BLaER1 (cell line): ENCODE measurements at regions not wholly inside any gene's neighbourhood (a gene's known extent, or its start where the extent isn't known, plus 50 kb on each side); places are given as distances from the start of the nearest gene placed in this dataset.
A peak's percentile ranks its signal among the peaks of the same experiment; 100 is the strongest.

Experiments
- H3K27ac ChIP-seq: shearing (Covaris generic); formaldehyde crosslinking; 2 replicates; pipeline ENCODE4 v1.8.1; 2022
- H3K27me3 ChIP-seq: shearing (Covaris generic); formaldehyde crosslinking; 2 replicates; pipeline ENCODE4 v1.8.1; 2022
- H3K36me3 ChIP-seq: shearing (Covaris generic); formaldehyde crosslinking; 2 replicates; pipeline ENCODE4 v1.8.1; 2022
- H3K4me1 ChIP-seq: shearing (Covaris generic); formaldehyde crosslinking; 2 replicates; pipeline ENCODE4 v1.8.1; 2022
- H3K4me2 ChIP-seq: shearing (Covaris generic); formaldehyde crosslinking; 2 replicates; pipeline ENCODE4 v1.8.1; 2022
- H3K4me3 ChIP-seq: shearing (Covaris generic); formaldehyde crosslinking; 2 replicates; pipeline ENCODE4 v1.8.1; 2022
- H3K9ac ChIP-seq: shearing (Covaris generic); formaldehyde crosslinking; 2 replicates; pipeline ENCODE4 v1.8.1; 2022
- H3K9me3 ChIP-seq: shearing (Covaris generic); formaldehyde crosslinking; 2 replicates; pipeline ENCODE4 v1.8.1; 2022
- H4K20me1 ChIP-seq: shearing (Covaris generic); formaldehyde crosslinking; 2 replicates; pipeline ENCODE4 v1.8.1; 2022
- Cebpa-rat ChIP-seq: shearing (Covaris generic); IDR thresholded peaks from 2 replicates; pipeline ENCODE4 v1.8.1; 2022

GRCh38 chr1:200304171-200304570 lies 105.7 kb downstream of the ZNF281 start:
- Histone ChIP-seq H4K20me1 (no peaks in the 10 kb centered on the region), H3K36me3 (no peaks in the 10 kb centered on the region), H3K27me3 (peaks cover 22% of the 10 kb centered on the region), H3K9me3 (no peaks in the 10 kb centered on the region), H3K27ac (no peak overlapping the region), H3K4me3 (no peak overlapping the region), H3K9ac (no peak overlapping the region), H3K4me1 (peaks cover 26% of the 10 kb centered on the region), H3K4me2 (peak overlapping the region; percentile 35; the same call in 1 of the 2 replicates)
- TF ChIP-seq Cebpa-rat = no peak

- Histone ChIP-seq H3K9me3 (no peaks in the 10 kb centered on the region), H3K4me3 (no peak overlapping the region), H3K27ac (no peak overlapping the region), H3K27me3 (peaks cover 22% of the 10 kb centered on the region), H3K36me3 (no peaks in the 10 kb centered on the region), H3K4me1 (peaks cover 26% of the 10 kb centered on the region), H3K4me2 (peak overlapping the region; percentile 95), H3K9ac (no peak overlapping the region), H4K20me1 (no peaks in the 10 kb centered on the region)
- TF ChIP-seq Cebpa-rat = no peak
Observed at GRCh38 chr1:200302921-200303290, 106.9 kb downstream of the ZNF281 start.

GRCh38 chr1:200302192-200302920 lies 107.5 kb downstream of the ZNF281 start:
- peak overlapping the region; percentile 67 for H3K4me3 ChIP-seq
- H3K36me3 ChIP-seq = no peaks in the 10 kb centered on the region
- peaks cover 22% of the 10 kb centered on the region for H3K27me3 ChIP-seq
- peak overlapping the region; percentile 95 for H3K4me2 ChIP-seq
- H4K20me1 ChIP-seq = no peaks in the 10 kb centered on the region
- no peak overlapping the region for H3K27ac ChIP-seq
- H3K9me3 ChIP-seq = no peaks in the 10 kb centered on the region
- no peak for TF ChIP-seq Cebpa-rat
- H3K9ac ChIP-seq = peak overlapping the region; percentile 62
- peaks cover 25% of the 10 kb centered on the region for H3K4me1 ChIP-seq

- H3K27ac ChIP-seq = no peak overlapping the region
- no peaks in the 10 kb centered on the region for H4K20me1 ChIP-seq
- H3K4me1 ChIP-seq = peaks cover 16% of the 10 kb centered on the region
- peaks cover 22% of the 10 kb centered on the region for H3K27me3 ChIP-seq
- no peaks in the 10 kb centered on the region for H3K36me3 ChIP-seq
- H3K9ac ChIP-seq = no peak overlapping the region
- no peak for TF ChIP-seq Cebpa-rat
- no peak overlapping the region for H3K4me3 ChIP-seq
- peak overlapping the region; percentile 95 for H3K4me2 ChIP-seq
- no peaks in the 10 kb centered on the region for H3K9me3 ChIP-seq
Observed at GRCh38 chr1:200301152-200301551, 108.7 kb downstream of the ZNF281 start.

GRCh38 chr1:200299571-200299970 lies 110.3 kb downstream of the ZNF281 start:
- peaks cover 22% of the 10 kb centered on the region for H3K27me3 ChIP-seq
- no peak overlapping the region for H3K4me2 ChIP-seq
- no peaks in the 10 kb centered on the region for H4K20me1 ChIP-seq
- peaks cover 14% of the 10 kb centered on the region for H3K4me1 ChIP-seq
- no peaks in the 10 kb centered on the region for H3K36me3 ChIP-seq
- H3K27ac ChIP-seq = no peak overlapping the region
- H3K9me3 ChIP-seq = no peaks in the 10 kb centered on the region
- no peak overlapping the region for H3K9ac ChIP-seq
- no peak overlapping the region for H3K4me3 ChIP-seq
- no peak for TF ChIP-seq Cebpa-rat

GRCh38 chr1:200298242-200298641 lies 111.6 kb downstream of the ZNF281 start:
- H3K4me3 ChIP-seq = no peak overlapping the region
- H3K36me3 ChIP-seq = no peaks in the 10 kb centered on the region
- no peaks in the 10 kb centered on the region for H4K20me1 ChIP-seq
- no peak for TF ChIP-seq Cebpa-rat
- no peak overlapping the region for H3K27ac ChIP-seq
- H3K4me2 ChIP-seq = no peak overlapping the region
- no peaks in the 10 kb centered on the region for H3K9me3 ChIP-seq
- H3K27me3 ChIP-seq = peaks cover 22% of the 10 kb centered on the region
- H3K9ac ChIP-seq = no peak overlapping the region
- H3K4me1 ChIP-seq = peaks cover 16% of the 10 kb centered on the region

GRCh38 chr1:200296091-200296661 lies 113.7 kb downstream of the ZNF281 start:
- no peak for TF ChIP-seq Cebpa-rat
- H4K20me1 ChIP-seq = no peaks in the 10 kb centered on the region
- H3K9me3 ChIP-seq = no peaks in the 10 kb centered on the region
- no peaks in the 10 kb centered on the region for H3K36me3 ChIP-seq
- peaks cover 10% of the 10 kb centered on the region for H3K4me1 ChIP-seq
- H3K4me2 ChIP-seq = no peak overlapping the region
- H3K9ac ChIP-seq = no peak overlapping the region
- no peak overlapping the region for H3K4me3 ChIP-seq
- peaks cover 3% of the 10 kb centered on the region for H3K27me3 ChIP-seq
- no peak overlapping the region for H3K27ac ChIP-seq

GRCh38 chr1:200294241-200294640 lies 115.6 kb downstream of the ZNF281 start:
- Histone ChIP-seq H3K36me3 (no peaks in the 10 kb centered on the region), H3K27me3 (no peaks in the 10 kb centered on the region), H3K27ac (no peak overlapping the region), H3K9ac (no peak overlapping the region), H3K9me3 (no peaks in the 10 kb centered on the region), H3K4me3 (no peak overlapping the region), H3K4me1 (peaks cover 10% of the 10 kb centered on the region), H4K20me1 (no peaks in the 10 kb centered on the region), H3K4me2 (peak overlapping the region; percentile 56)
- TF ChIP-seq Cebpa-rat = no peak

GRCh38 chr1:200292699-200293098 lies 117.1 kb downstream of the ZNF281 start:
- no peak overlapping the region for H3K9ac ChIP-seq
- H3K9me3 ChIP-seq = no peaks in the 10 kb centered on the region
- no peak overlapping the region for H3K27ac ChIP-seq
- H4K20me1 ChIP-seq = no peaks in the 10 kb centered on the region
- no peak overlapping the region for H3K4me3 ChIP-seq
- H3K36me3 ChIP-seq = no peaks in the 10 kb centered on the region
- H3K4me1 ChIP-seq = peaks cover 16% of the 10 kb centered on the region
- no peak for TF ChIP-seq Cebpa-rat
- no peaks in the 10 kb centered on the region for H3K27me3 ChIP-seq
- no peak overlapping the region for H3K4me2 ChIP-seq

- no peak for TF ChIP-seq Cebpa-rat
- Histone ChIP-seq H3K36me3 (no peaks in the 10 kb centered on the region), H3K4me3 (no peak overlapping the region), H3K27me3 (no peaks in the 10 kb centered on the region), H3K4me2 (no peak overlapping the region), H3K9ac (no peak overlapping the region), H3K27ac (no peak overlapping the region), H3K9me3 (no peaks in the 10 kb centered on the region), H4K20me1 (no peaks in the 10 kb centered on the region), H3K4me1 (peaks cover 32% of the 10 kb centered on the region)
Observed at GRCh38 chr1:200291106-200291505, 118.7 kb downstream of the ZNF281 start.
